Myocyte (in vitro differentiated cells): ENCODE measurements at regions not wholly inside any gene's neighbourhood (a gene's known extent, or its start where the extent isn't known, plus 50 kb on each side); places are given as distances from the start of the nearest gene placed in this dataset.
"Not testable (repeated sequence)": the region's sequence is repeated elsewhere in the genome, so short reads cannot be mapped to it uniquely, and the experiment has no call there.

Experiments used
- DNase-seq: peaks from one replicate; pipeline ENCODE4 v3.0.0-alpha.2; 2012; ENCODE audit warnings: low read depth

- no peak for DNase-seq
These were observed 698.1 kb downstream of the SI start for GRCh38 chr3:164380156-164380555.

DNA sequence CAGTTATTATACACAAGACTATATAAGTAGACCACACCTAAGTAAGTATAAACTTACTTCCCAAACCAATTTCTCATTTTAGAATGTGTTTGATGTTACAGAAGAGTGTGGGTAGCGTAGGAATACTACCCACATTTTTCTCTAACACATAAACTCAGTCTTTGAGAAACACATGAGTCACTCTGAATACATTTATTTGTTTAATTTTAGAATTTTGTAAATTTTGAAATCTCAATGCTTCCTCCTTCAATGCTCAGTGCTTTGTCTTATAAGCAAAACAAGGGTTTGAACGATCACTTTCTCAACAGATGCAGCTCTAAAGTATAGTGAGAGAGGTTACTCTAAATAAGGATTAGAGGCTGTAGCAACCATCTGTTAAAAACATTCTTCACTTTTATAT, 700.8 kb downstream of the SI start:
- no peak for DNase-seq

DNA sequence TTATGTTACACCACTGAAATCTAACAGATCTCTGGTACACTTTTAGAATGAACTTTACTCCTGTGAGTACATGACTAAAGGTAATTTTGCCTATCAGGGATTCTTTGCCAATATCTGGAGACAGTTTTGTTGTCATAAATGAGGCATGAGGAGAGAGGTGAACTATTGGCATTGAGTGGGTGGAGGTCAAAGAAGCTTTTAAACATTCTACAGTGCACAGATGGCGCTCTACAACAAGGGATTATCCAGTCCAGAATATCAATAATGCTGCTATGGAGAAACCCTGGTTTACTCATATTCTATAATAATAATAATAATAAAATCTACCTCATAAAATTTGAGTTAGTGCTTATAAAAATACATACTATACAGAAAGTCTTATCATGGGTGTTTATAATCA, 702.3 kb downstream of the SI start:
- DNase-seq = no peak

DNA sequence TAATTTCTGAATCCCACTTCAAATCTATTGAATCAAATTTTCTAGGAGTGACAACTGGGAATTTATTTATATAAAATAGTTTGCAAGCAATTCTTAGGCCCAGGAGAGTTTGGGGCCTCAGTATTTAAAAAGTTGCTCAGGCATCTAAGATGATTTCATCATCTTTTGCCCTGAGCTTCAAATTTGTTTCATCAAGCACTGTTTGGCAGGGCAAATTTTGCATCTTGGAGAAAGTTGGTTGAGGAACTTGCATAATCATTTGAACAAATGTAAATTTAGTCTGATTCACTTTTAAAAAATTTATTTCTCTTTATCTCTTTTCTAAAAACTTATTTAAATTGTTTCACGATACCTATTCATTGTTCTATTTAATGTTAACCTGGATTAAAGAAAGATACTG, 702.8 kb downstream of the SI start:
- DNase-seq = no peak

GRCh38 chr3:164371681-164372080, 706.6 kb downstream of the SI start:
- DNase-seq = no peak

DNA sequence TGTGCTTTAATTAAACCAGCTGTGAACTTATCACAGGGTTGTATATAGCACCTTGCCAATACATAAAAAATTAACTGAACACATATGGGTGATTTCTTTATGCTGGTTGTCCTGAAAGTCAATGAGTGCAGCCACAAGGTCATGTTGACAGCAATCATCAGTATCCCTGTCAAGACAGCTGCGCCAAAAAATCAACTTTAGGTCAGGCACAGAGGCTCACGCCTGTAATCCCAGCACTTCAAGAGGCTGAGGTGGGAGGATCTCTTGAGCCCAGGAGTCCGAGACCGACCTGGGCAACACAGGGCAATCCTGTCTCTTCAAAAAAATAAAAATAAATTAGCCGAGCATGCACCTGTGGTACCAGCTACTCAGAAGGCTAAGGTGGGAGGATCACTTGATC, 707.3 kb downstream of the SI start:
- no peak for DNase-seq

- no peak for DNase-seq
These were observed 713.1 kb downstream of the SI start for GRCh38 chr3:164365242-164365641.

- no peak for DNase-seq
These were observed 714.2 kb downstream of the SI start for GRCh38 chr3:164364111-164364510.

- no peak for DNase-seq
These were observed 717.4 kb downstream of the SI start for GRCh38 chr3:164360738-164361406.

- DNase-seq = no peak
These were observed 718.2 kb downstream of the SI start for GRCh38 chr3:164360078-164360578.

GRCh38 chr3:164352991-164353390, 725.3 kb downstream of the SI start:
- no peak for DNase-seq

GRCh38 chr3:164351131-164351530, 727.2 kb downstream of the SI start:
- no peak for DNase-seq

GRCh38 chr3:164342206-164342605, 736.1 kb downstream of the SI start:
- DNase-seq = not testable (repeated sequence)

- no peak for DNase-seq
These were observed 737.2 kb downstream of the SI start for GRCh38 chr3:164341086-164341485.

GRCh38 chr3:164340273-164340672, 738.0 kb downstream of the SI start:
- no peak for DNase-seq

DNA sequence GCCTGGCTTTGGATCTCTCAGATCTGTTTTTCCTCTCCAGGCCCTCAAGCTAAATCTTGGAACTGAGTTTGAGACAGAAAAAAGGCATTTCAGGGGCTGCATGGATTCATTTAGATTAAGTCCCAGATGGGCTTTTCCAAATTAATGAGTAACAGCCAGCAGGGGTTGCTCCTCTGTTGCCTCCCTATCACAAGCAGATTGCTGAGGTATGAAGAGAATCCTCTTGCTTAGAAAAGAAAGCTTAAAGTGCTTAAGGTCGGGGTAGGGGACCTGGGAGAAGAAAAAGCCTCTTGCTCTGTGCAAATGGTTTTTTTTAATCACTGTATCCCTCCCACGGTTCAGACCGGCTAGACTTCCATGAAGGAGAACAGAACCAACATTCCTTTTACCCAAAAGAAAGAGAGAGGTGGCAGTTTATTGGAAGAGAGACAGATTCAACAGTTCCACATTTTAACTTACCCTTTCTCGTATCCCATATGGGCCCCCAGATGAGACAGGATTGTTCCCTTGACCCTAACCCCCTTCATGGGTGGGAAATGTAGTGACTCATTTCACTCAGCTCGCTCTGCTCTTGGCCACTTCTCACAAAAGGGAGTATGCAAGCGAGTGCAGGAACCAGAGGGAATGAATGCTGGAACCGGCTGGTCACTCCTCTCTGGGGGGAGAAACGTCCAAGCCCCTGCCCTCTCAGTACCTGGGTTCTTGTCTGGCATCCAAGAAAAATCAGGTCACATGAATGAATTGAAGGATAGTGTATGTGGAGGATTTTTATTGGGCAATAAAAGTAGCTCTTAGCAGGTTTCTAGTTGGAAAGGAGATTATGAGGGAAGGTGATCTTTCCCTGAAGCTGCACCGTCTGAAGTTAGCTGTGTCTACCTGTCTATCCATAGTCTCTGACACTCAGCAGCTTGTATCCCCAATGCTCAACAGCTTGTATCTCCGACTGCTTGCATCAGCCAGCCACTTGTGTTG, 745.2 kb downstream of the SI start:
- DNase-seq = no peak

DNA sequence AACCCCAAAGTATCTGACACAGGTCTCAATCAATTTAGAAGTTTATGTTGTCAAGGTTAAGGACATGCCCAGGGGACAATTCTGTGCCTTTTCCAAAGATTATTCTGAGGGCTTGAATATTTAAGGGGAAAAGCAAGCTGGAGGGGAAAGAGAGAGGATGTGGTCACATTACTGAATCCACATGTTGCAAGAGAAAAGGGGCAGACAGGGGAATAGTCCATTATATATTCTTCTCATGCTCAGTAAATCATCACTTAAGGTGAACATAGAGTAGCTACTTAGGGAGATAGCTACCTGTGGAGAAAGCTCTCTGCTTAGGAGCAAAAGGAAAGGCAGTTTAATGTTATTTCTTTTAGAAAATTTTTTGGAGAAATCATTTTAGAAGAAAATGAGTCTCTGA, 751.6 kb downstream of the SI start:
- DNase-seq = no peak

GRCh38 chr3:164320962-164321361, 757.3 kb downstream of the SI start:
- no peak for DNase-seq

DNA sequence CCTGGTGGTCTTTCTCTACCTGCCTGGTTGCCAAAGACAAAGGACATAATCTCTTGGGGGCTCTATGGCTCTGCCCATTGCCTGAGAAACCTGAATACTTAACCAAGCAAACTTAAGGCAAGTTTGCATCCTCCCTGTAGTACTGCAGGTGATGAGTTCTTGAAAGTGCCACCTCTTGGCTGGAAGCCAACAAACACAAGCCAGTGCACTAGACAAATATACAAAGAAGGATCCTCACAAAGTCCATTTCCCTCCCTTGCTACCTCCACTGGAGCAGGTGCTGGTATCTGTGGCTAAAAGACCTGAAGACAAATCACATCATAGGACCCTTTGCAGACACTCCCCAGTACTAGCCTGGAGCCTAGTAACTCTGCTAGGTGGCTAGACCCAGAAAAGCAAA, 772.3 kb downstream of the SI start:
- no peak for DNase-seq

DNA sequence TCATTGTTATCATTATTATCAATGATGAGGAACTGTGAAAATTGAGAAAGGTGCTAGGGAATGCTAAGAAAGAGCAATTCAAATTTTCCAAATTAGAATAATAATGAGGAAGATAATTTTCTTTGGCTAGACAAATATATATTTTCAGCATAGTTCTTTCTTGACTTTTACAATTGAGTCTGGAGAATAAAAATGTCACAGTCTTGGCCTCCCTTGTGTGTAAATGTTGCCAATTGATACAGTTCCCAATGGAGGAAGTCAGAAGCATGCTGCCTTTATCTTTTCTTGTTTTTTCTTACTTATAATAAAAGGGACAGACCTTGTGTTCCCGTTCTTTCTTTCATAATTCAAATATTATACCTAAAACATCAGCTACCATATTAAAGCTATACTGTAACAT, 774.4 kb downstream of the SI start:
- DNase-seq = no peak

DNA sequence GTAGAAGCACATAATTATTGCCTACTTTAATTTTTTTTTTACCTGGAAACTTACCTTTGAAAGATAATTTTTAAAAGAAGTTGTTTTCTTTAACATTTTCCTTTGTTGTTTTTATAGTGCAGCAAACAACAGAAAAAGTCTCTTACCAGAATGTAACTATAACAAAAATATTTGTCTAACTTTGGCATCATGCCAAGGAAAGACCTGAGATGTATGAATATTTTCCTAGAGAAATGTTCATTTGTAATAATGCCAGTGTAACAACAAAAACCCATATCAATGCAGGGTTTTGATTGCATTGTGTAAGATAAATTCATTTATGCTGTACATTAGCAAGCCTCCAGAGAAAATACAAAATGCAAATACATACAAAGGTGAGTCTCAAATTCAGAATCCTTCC, 775.7 kb downstream of the SI start:
- DNase-seq = no peak

GRCh38 chr3:164291486-164291885, 786.8 kb downstream of the SI start:
- DNase-seq = not testable (repeated sequence)
